Cardiac fibroblast (primary cell): ENCODE measurements at regions not wholly inside any gene's neighbourhood (a gene's known extent, or its start where the extent isn't known, plus 50 kb on each side); places are given as distances from the start of the nearest gene placed in this dataset.

Experiments
- DNase-seq, 2 donors: peaks; one replicate each; pipeline versions ENCODE4 v3.0.0 to v3.0.0-alpha.2; 2010; ENCODE audit warnings: low read depth in 2 of 2
- H3K4me3 ChIP-seq, 2 donors: replicated peaks in 1 of 2; 1 replicate in 1 of 2; 2 replicates in 1 of 2; pipeline ENCODE4 v1.5.1; 2011; ENCODE audit warnings: low read depth in 2 of 2, low read length in 2 of 2, mild to moderate bottlenecking in 2 of 2, moderate library complexity in 1 of 2
- CTCF ChIP-seq: IDR thresholded peaks from one replicate; pipeline ENCODE4 v1.5.1; 2011; ENCODE audit warnings: low read depth, mild to moderate bottlenecking, low read length, inconsistent platforms

- TF ChIP-seq CTCF = no peak
- H3K4me3 ChIP-seq = no peak overlapping the region
- DNase-seq = no peak
These were observed 514.5 kb downstream of the PREX1 start for GRCh38 chr20:48313324-48313723.

- no peak for DNase-seq
- no peak for TF ChIP-seq CTCF
- H3K4me3 ChIP-seq = no peak overlapping the region
These were observed 515.8 kb downstream of the PREX1 start for GRCh38 chr20:48311956-48312355.

- no peak overlapping the region for H3K4me3 ChIP-seq
- no peak for DNase-seq
- TF ChIP-seq CTCF = no peak
These were observed 517.5 kb downstream of the PREX1 start for GRCh38 chr20:48310305-48310704.

GRCh38 chr20:48309293-48309692, 518.5 kb downstream of the PREX1 start:
- H3K4me3 ChIP-seq = no peak overlapping the region
- TF ChIP-seq CTCF = no peak
- DNase-seq = no peak

- no peak overlapping the region for H3K4me3 ChIP-seq
- TF ChIP-seq CTCF = no peak
- no peak for DNase-seq
These were observed 518.9 kb downstream of the PREX1 start for GRCh38 chr20:48308882-48309281.

GRCh38 chr20:48308232-48308781, 519.5 kb downstream of the PREX1 start:
- no peak overlapping the region for H3K4me3 ChIP-seq
- DNase-seq = no peak
- no peak for TF ChIP-seq CTCF

GRCh38 chr20:48307277-48307676, 520.5 kb downstream of the PREX1 start:
- no peak overlapping the region for H3K4me3 ChIP-seq
- no peak for DNase-seq
- TF ChIP-seq CTCF = no peak
